ENCODE measurements at regions not wholly inside any gene's neighbourhood (a gene's known extent, or its start where the extent isn't known, plus 50 kb on each side); places are given as distances from the start of the nearest gene placed in this dataset.

- H3K4me1 ChIP-seq (ENCODE audit: insufficient read depth, low read length): no peaks in the 10 kb centered on the region
- H3K9me3 ChIP-seq (ENCODE audit: insufficient read depth, low read length, severe bottlenecking): peaks cover 4% of the 10 kb centered on the region
- ATAC-seq (ENCODE audit: insufficient read depth, low read depth) (no peak), DNase-seq (no peak)
- H3K27me3 ChIP-seq (ENCODE audit: insufficient read depth, low read length, poor library complexity): no peaks in the 10 kb centered on the region
- H3K27ac ChIP-seq (ENCODE audit: low read length): no peak overlapping the region
- H3K4me3 ChIP-seq (ENCODE audit: low read depth in 1 of 2, low read length in 2 of 2): no peak overlapping the region
- H3K9ac ChIP-seq (ENCODE audit: low read depth, low read length): no peak overlapping the region
- H3K79me2 ChIP-seq (ENCODE audit: insufficient read depth, low read length): no peaks in the 10 kb centered on the region
- no peak overlapping the region for H3K4me2 ChIP-seq (ENCODE audit: insufficient read depth, low read length)
- no peak overlapping the region for H2AFZ ChIP-seq (ENCODE audit: low read depth, low read length)
- no peaks in the 10 kb centered on the region for H4K20me1 ChIP-seq (ENCODE audit: insufficient read depth, low read length)
- TF ChIP-seq EZH2 (IDR thresholded peaks at IDR 0.05; ENCODE audit: borderline replicate concordance, low read depth, low read length, severe bottlenecking) (no peak), CTCF (IDR thresholded peaks at IDR 0.05; ENCODE audit: borderline replicate concordance, extremely low read depth, low read length, poor library complexity, severe bottlenecking) (no peak)
- H3K36me3 ChIP-seq (ENCODE audit: insufficient read depth, low read length): no peaks in the 10 kb centered on the region
These were observed 506.9 kb downstream of the BCL11A start for GRCh38 chr2:60046529-60046928.

GRCh38 chr2:60045456-60045855 is 508.0 kb downstream of the BCL11A start:
- no peaks in the 10 kb centered on the region for H3K79me2 ChIP-seq (ENCODE audit: insufficient read depth, low read length)
- no peaks in the 10 kb centered on the region for H4K20me1 ChIP-seq (ENCODE audit: insufficient read depth, low read length)
- no peak overlapping the region for H2AFZ ChIP-seq (ENCODE audit: low read depth, low read length)
- H3K27me3 ChIP-seq (ENCODE audit: insufficient read depth, low read length, poor library complexity): no peaks in the 10 kb centered on the region
- TF ChIP-seq EZH2 (IDR thresholded peaks at IDR 0.05; ENCODE audit: borderline replicate concordance, low read depth, low read length, severe bottlenecking) (no peak), CTCF (IDR thresholded peaks at IDR 0.05; ENCODE audit: borderline replicate concordance, extremely low read depth, low read length, poor library complexity, severe bottlenecking) (no peak)
- no peak overlapping the region for H3K4me2 ChIP-seq (ENCODE audit: insufficient read depth, low read length)
- ATAC-seq (ENCODE audit: insufficient read depth, low read depth) (no peak), DNase-seq (no peak)
- H3K27ac ChIP-seq (ENCODE audit: low read length): no peak overlapping the region
- H3K4me1 ChIP-seq (ENCODE audit: insufficient read depth, low read length): no peaks in the 10 kb centered on the region
- no peaks in the 10 kb centered on the region for H3K36me3 ChIP-seq (ENCODE audit: insufficient read depth, low read length)
- no peak overlapping the region for H3K9ac ChIP-seq (ENCODE audit: low read depth, low read length)
- peaks cover 4% of the 10 kb centered on the region for H3K9me3 ChIP-seq (ENCODE audit: insufficient read depth, low read length, severe bottlenecking)
- H3K4me3 ChIP-seq (ENCODE audit: low read depth in 1 of 2, low read length in 2 of 2): no peak overlapping the region

- Histone ChIP-seq H3K4me2 (ENCODE audit: insufficient read depth, low read length) (no peak overlapping the region), H3K27me3 (ENCODE audit: insufficient read depth, low read length, poor library complexity) (no peaks in the 10 kb centered on the region), H3K79me2 (ENCODE audit: insufficient read depth, low read length) (no peaks in the 10 kb centered on the region), H3K36me3 (ENCODE audit: insufficient read depth, low read length) (no peaks in the 10 kb centered on the region), H3K9ac (ENCODE audit: low read depth, low read length) (no peak overlapping the region), H3K27ac (ENCODE audit: low read length) (no peak overlapping the region), H4K20me1 (ENCODE audit: insufficient read depth, low read length) (no peaks in the 10 kb centered on the region), H3K9me3 (ENCODE audit: insufficient read depth, low read length, severe bottlenecking) (peaks cover 4% of the 10 kb centered on the region), H3K4me1 (ENCODE audit: insufficient read depth, low read length) (no peaks in the 10 kb centered on the region), H3K4me3 (ENCODE audit: low read depth in 1 of 2, low read length in 2 of 2) (no peak overlapping the region), H2AFZ (ENCODE audit: low read depth, low read length) (no peak overlapping the region)
- TF ChIP-seq EZH2 (IDR thresholded peaks at IDR 0.05; ENCODE audit: borderline replicate concordance, low read depth, low read length, severe bottlenecking): no peak
- TF ChIP-seq CTCF (IDR thresholded peaks at IDR 0.05; ENCODE audit: borderline replicate concordance, extremely low read depth, low read length, poor library complexity, severe bottlenecking): no peak
- DNase-seq (no peak), ATAC-seq (ENCODE audit: insufficient read depth, low read depth) (no peak)
These were observed 509.0 kb downstream of the BCL11A start for GRCh38 chr2:60044484-60044883.

GRCh38 chr2:60042023-60042422 is 511.4 kb downstream of the BCL11A start:
- DNase-seq: no peak
- H3K4me1 ChIP-seq (ENCODE audit: insufficient read depth, low read length): no peaks in the 10 kb centered on the region
- no peaks in the 10 kb centered on the region for H3K79me2 ChIP-seq (ENCODE audit: insufficient read depth, low read length)
- H3K9ac ChIP-seq (ENCODE audit: low read depth, low read length): no peak overlapping the region
- H3K4me3 ChIP-seq (ENCODE audit: low read depth in 1 of 2, low read length in 2 of 2): no peak overlapping the region
- H3K36me3 ChIP-seq (ENCODE audit: insufficient read depth, low read length): no peaks in the 10 kb centered on the region
- H3K9me3 ChIP-seq (ENCODE audit: insufficient read depth, low read length, severe bottlenecking): peaks cover 3% of the 10 kb centered on the region
- ATAC-seq (ENCODE audit: insufficient read depth, low read depth): no peak
- no peak overlapping the region for H3K4me2 ChIP-seq (ENCODE audit: insufficient read depth, low read length)
- TF ChIP-seq CTCF (IDR thresholded peaks at IDR 0.05; ENCODE audit: borderline replicate concordance, extremely low read depth, low read length, poor library complexity, severe bottlenecking) (no peak), EZH2 (IDR thresholded peaks at IDR 0.05; ENCODE audit: borderline replicate concordance, low read depth, low read length, severe bottlenecking) (no peak)
- no peak overlapping the region for H2AFZ ChIP-seq (ENCODE audit: low read depth, low read length)
- no peaks in the 10 kb centered on the region for H4K20me1 ChIP-seq (ENCODE audit: insufficient read depth, low read length)
- no peak overlapping the region for H3K27ac ChIP-seq (ENCODE audit: low read length)
- no peaks in the 10 kb centered on the region for H3K27me3 ChIP-seq (ENCODE audit: insufficient read depth, low read length, poor library complexity)
